HepG2 (cell line): ENCODE measurements at regions not wholly inside any gene's neighbourhood (a gene's known extent, or its start where the extent isn't known, plus 50 kb on each side); places are given as distances from the start of the nearest gene placed in this dataset.

Experiments
- CHCHD3 ChIP-seq: sonication (generic); formaldehyde crosslinking; IDR thresholded peaks from 2 replicates; pipeline ENCODE4 v1.8.0; 2022; ENCODE audit warnings: mild to moderate bottlenecking, missing genetic modification reagents, moderate library complexity
- ETV6 ChIP-seq: sonication (generic); formaldehyde crosslinking; conservative IDR thresholded peaks from 2 replicates; pipeline ENCODE4 v1.4.0; 2020; ENCODE audit warnings: missing genetic modification reagents
- FOXA1 ChIP-seq, 2 experiments: fragments of 450-650 bp in 1 of 2; sonication (generic) in 1 of 2; formaldehyde crosslinking in 1 of 2; IDR thresholded peaks; 2 replicates each; pipeline versions ENCODE4 v1.4.0 to v1.6.1; 2016 to 2020; ENCODE audit warnings: missing genetic modification reagents in 1 of 2
- HIVEP1 ChIP-seq: sonication (generic); formaldehyde crosslinking; IDR thresholded peaks from 2 replicates; pipeline ENCODE4 v1.4.0; 2020; ENCODE audit warnings: mild to moderate bottlenecking, missing genetic modification reagents
- RBM22 ChIP-seq: fragments of 200-400 bp; formaldehyde crosslinking; optimal IDR thresholded peaks from 2 replicates; pipeline ENCODE3; 2017; ENCODE audit warnings: mild to moderate bottlenecking, low read length, moderate library complexity
- RXRA ChIP-seq: sonication (generic); formaldehyde crosslinking; IDR thresholded peaks from 2 replicates; pipeline ENCODE4 v1.5.1; 2020; ENCODE audit warnings: missing genetic modification reagents
- TAF1 ChIP-seq: sonication (generic); formaldehyde crosslinking; IDR thresholded peaks from 2 replicates; pipeline ENCODE4 v1.4.0; 2020; ENCODE audit warnings: missing genetic modification reagents
- ZNF772 ChIP-seq: sonication (generic); formaldehyde crosslinking; IDR thresholded peaks from 2 replicates; pipeline ENCODE4 v1.5.0; 2020; ENCODE audit warnings: mild to moderate bottlenecking, missing genetic modification reagents
- TF ChIP-seq, protein P1 (sequence below): sonication (generic); formaldehyde crosslinking; IDR thresholded peaks from 2 replicates; pipeline ENCODE4 v1.9.0; 2022; ENCODE audit warnings: low read depth, missing genetic modification reagents
- TF ChIP-seq, protein P2 (sequence below): sonication (generic); formaldehyde crosslinking; IDR thresholded peaks from 2 replicates; pipeline ENCODE4 v1.4.0; 2020; ENCODE audit warnings: missing genetic modification reagents
- TF ChIP-seq, protein P3 (sequence below): sonication (generic); formaldehyde crosslinking; IDR thresholded peaks from 2 replicates; pipeline ENCODE4 v1.5.0; 2020; ENCODE audit warnings: mild to moderate bottlenecking, missing genetic modification reagents, moderate library complexity

DNA sequence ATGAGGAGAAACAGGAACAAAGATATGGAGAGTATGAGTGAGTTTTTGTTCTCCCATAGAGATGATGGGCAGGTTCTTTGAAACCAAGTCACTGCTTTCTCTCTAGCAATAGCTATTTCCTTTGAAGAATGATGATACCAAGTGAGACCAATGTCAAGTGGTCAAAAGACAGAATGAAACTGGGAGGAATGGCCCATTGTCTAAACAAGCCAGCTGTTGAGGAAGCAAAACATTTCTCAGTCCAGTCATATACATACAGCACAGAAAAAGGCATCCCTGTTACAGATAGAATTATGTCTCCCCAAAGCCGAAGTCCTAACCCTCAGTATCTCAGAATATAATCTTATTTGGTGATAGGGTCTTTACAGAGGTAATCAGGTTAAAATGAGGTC lies 66.1 kb upstream of the EPC2 start:
- TF ChIP-seq, protein P1, sequence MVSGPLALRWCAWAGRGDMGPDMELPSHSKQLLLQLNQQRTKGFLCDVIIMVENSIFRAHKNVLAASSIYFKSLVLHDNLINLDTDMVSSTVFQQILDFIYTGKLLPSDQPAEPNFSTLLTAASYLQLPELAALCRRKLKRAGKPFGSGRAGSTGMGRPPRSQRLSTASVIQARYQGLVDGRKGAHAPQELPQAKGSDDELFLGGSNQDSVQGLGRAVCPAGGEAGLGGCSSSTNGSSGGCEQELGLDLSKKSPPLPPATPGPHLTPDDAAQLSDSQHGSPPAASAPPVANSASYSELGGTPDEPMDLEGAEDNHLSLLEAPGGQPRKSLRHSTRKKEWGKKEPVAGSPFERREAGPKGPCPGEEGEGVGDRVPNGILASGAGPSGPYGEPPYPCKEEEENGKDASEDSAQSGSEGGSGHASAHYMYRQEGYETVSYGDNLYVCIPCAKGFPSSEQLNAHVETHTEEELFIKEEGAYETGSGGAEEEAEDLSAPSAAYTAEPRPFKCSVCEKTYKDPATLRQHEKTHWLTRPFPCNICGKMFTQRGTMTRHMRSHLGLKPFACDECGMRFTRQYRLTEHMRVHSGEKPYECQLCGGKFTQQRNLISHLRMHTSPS (CRISPR knock-in tag), result no peak
- TF ChIP-seq, protein P2, sequence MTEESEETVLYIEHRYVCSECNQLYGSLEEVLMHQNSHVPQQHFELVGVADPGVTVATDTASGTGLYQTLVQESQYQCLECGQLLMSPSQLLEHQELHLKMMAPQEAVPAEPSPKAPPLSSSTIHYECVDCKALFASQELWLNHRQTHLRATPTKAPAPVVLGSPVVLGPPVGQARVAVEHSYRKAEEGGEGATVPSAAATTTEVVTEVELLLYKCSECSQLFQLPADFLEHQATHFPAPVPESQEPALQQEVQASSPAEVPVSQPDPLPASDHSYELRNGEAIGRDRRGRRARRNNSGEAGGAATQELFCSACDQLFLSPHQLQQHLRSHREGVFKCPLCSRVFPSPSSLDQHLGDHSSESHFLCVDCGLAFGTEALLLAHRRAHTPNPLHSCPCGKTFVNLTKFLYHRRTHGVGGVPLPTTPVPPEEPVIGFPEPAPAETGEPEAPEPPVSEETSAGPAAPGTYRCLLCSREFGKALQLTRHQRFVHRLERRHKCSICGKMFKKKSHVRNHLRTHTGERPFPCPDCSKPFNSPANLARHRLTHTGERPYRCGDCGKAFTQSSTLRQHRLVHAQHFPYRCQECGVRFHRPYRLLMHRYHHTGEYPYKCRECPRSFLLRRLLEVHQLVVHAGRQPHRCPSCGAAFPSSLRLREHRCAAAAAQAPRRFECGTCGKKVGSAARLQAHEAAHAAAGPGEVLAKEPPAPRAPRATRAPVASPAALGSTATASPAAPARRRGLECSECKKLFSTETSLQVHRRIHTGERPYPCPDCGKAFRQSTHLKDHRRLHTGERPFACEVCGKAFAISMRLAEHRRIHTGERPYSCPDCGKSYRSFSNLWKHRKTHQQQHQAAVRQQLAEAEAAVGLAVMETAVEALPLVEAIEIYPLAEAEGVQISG, result no peak
- TF ChIP-seq CHCHD3 (CRISPR knock-in tag), result no peak
- TF ChIP-seq RXRA (CRISPR knock-in tag), result no peak
- TF ChIP-seq ZNF772 (CRISPR knock-in tag), result no peak
- TF ChIP-seq, protein P3, sequence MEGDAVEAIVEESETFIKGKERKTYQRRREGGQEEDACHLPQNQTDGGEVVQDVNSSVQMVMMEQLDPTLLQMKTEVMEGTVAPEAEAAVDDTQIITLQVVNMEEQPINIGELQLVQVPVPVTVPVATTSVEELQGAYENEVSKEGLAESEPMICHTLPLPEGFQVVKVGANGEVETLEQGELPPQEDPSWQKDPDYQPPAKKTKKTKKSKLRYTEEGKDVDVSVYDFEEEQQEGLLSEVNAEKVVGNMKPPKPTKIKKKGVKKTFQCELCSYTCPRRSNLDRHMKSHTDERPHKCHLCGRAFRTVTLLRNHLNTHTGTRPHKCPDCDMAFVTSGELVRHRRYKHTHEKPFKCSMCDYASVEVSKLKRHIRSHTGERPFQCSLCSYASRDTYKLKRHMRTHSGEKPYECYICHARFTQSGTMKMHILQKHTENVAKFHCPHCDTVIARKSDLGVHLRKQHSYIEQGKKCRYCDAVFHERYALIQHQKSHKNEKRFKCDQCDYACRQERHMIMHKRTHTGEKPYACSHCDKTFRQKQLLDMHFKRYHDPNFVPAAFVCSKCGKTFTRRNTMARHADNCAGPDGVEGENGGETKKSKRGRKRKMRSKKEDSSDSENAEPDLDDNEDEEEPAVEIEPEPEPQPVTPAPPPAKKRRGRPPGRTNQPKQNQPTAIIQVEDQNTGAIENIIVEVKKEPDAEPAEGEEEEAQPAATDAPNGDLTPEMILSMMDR (CRISPR knock-in tag), result no peak
- TF ChIP-seq RBM22, result no peak
- TF ChIP-seq HIVEP1 (CRISPR knock-in tag), result no peak
- TF ChIP-seq TAF1, result no peak
- TF ChIP-seq ETV6, result no peak
- TF ChIP-seq FOXA1 (IDR thresholded peaks at IDR 0.05), result no peak
- TF ChIP-seq FOXA1 (CRISPR knock-in tag; IDR thresholded peaks at IDR 0.05), result no peak
